ENCODE measurements at regions not wholly inside any gene's neighbourhood (a gene's known extent, or its start where the extent isn't known, plus 50 kb on each side); places are given as distances from the start of the nearest gene placed in this dataset.

- no peak for DNase-seq
Observed at GRCh38 chr18:78912336-78912735, 67.3 kb upstream of the SALL3 start.

- DNase-seq: no peak
Observed at GRCh38 chr18:78912844-78913243, 66.8 kb upstream of the SALL3 start.

- DNase-seq: no peak
Observed at GRCh38 chr18:78913395-78913794, 66.2 kb upstream of the SALL3 start.

- no peak for DNase-seq
Observed at GRCh38 chr18:78913830-78914231, 65.8 kb upstream of the SALL3 start.

- DNase-seq: no peak
Observed at GRCh38 chr18:78914249-78914935, 65.2 kb upstream of the SALL3 start.

GRCh38 chr18:78915446-78916008, 64.1 kb upstream of the SALL3 start:
- DNase-seq: no peak

- DNase-seq: no peak
Observed at GRCh38 chr18:78918707-78919106, 60.9 kb upstream of the SALL3 start.

GRCh38 chr18:78919956-78920355, 59.7 kb upstream of the SALL3 start:
- no peak for DNase-seq

- no peak for DNase-seq
Observed at GRCh38 chr18:78920456-78921138, 59.0 kb upstream of the SALL3 start.

GRCh38 chr18:78922856-78923255, 56.8 kb upstream of the SALL3 start:
- no peak for DNase-seq

- DNase-seq: no peak
Observed at GRCh38 chr18:78924301-78924700, 55.3 kb upstream of the SALL3 start.

GRCh38 chr18:78924786-78925540, 54.7 kb upstream of the SALL3 start:
- DNase-seq: no peak

GRCh38 chr18:78925557-78926242, 53.9 kb upstream of the SALL3 start:
- DNase-seq: no peak

GRCh38 chr18:78926243-78926615, 53.4 kb upstream of the SALL3 start:
- no peak for DNase-seq

GRCh38 chr18:78927156-78927555, 52.5 kb upstream of the SALL3 start:
- no peak for DNase-seq

- DNase-seq: no peak
Observed at GRCh38 chr18:78927616-78928015, 52.0 kb upstream of the SALL3 start.

GRCh38 chr18:78928076-78928475, 51.5 kb upstream of the SALL3 start:
- DNase-seq: no peak

GRCh38 chr18:78929516-78929915, 50.1 kb upstream of the SALL3 start:
- no peak for DNase-seq

Measured in T1000 (cell line).